DMS 273 (cell line): ENCODE measurements at regions not wholly inside any gene's neighbourhood (a gene's known extent, or its start where the extent isn't known, plus 50 kb on each side); places are given as distances from the start of the nearest gene placed in this dataset.
"Not testable (repeated sequence)": the region's sequence is repeated elsewhere in the genome, so short reads cannot be mapped to it uniquely, and the experiment has no call there.

ENCODE experiments used
- DNase-seq: peaks from one replicate; lab custom pipeline; 2025; ENCODE audit not compliant: unreplicated experiment; lab: John Stamatoyannopoulos, UW

- no peak for DNase-seq
Measured at GRCh38 chr12:33514893-33515292, 75.3 kb upstream of the SYT10 start.

GRCh38 chr12:33519566-33519965 is 79.9 kb upstream of the SYT10 start:
- no peak for DNase-seq

DNA sequence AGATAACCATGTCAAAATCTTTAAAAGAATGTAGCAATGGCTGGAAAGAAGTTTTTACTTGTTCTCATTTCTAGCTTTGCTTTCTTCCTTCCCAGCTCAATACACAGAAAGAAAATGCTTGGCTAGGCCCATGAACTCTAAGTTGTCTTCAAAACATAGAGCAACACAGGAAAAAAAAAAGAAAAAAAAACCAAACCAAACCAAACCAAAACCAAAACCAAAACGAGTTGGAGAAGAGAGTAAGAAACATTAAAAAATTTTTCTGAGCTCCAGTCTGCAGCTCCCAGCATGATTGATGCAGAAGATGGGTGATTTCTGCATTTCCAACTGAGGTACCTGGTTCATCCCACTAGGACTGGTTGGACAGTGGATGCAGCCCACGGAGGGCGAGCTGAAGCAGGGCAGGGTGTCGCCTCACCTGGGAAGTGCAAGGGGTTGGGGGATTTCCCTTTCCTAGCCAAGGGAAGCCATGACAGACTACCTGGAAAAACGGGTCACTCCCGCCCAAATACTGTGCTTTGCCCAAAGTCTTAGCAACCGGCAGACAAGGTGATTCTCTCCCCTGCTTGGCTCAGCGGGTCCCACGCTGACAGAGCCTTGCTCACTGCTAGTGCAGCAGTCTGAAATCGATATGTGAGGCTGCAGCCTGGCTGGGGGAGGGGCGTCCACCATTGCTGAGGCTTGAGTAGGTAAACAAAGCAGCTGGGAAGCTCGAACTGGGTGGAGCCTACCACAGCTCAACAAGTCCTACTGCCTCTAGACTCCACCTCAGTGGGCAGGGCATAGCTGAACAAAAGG is 81.1 kb upstream of the SYT10 start:
- DNase-seq: not testable (repeated sequence)

GRCh38 chr12:33529031-33529430 is 89.4 kb upstream of the SYT10 start:
- DNase-seq: no peak

GRCh38 chr12:33529810-33530209 is 90.2 kb upstream of the SYT10 start:
- no peak for DNase-seq

DNA sequence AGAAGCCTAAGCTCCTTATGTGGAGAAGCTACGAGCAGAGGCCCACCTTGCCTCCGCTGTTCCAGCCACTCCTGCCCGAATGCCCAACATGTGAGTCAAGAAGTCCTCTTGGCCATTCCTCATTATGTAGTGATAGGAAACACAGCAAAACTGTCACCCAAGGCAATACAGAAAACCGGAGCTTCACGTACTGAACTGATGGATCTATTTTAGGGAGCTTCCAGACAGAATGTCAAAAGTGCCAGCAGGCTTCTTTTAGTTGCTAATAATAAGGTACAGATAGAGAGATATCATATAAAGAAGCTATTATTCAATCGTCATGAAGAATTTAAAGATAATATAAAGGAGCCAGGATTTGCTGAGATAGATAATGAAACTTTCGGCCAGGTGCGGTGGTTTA is 91.6 kb upstream of the SYT10 start:
- DNase-seq: no peak

- no peak for DNase-seq
Measured at GRCh38 chr12:33533527-33533926, 93.9 kb upstream of the SYT10 start.

DNA sequence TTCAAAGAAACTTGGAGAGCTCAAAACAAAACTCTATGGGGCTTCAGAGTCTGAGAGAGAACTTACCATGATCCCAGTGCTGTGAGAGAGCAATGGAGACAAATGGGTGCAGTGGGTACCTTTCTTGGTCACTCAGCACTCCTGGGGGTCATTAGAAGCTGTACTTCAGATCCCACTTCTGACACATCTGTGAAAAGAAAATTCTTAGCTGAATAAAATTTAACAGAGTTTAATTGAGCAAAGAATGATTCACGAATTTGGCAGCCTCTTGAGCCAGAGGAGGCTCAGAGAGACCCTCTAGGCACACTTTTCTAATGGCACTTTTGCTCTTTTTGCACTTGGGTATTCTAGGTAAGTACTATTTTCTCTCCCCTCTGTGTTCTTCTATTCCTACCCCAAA is 96.8 kb upstream of the SYT10 start:
- DNase-seq: no peak

GRCh38 chr12:33546004-33546403 is 106.4 kb upstream of the SYT10 start:
- DNase-seq: no peak

- no peak for DNase-seq
Measured at GRCh38 chr12:33547084-33547483, 107.5 kb upstream of the SYT10 start.

DNA sequence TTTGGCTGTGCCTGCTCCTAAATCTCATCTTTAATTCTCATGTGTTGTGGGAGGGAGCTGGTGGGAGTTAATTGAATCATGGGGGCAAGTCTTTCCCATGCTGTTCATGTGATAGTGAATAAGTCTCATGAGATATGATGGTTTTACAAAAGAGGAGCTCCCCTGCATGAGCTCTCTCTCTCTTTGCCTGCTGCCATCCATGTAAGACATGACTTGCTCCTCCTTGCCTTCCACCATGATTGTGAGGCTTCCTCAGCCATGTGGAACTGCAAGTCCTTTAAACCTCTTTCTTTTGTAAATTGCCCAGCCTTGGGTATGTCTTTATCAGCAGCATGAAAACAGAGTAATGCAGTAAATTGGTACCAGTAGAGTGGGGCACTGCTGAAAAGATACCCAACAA is 110.6 kb upstream of the SYT10 start:
- DNase-seq: not testable (repeated sequence)

DNA sequence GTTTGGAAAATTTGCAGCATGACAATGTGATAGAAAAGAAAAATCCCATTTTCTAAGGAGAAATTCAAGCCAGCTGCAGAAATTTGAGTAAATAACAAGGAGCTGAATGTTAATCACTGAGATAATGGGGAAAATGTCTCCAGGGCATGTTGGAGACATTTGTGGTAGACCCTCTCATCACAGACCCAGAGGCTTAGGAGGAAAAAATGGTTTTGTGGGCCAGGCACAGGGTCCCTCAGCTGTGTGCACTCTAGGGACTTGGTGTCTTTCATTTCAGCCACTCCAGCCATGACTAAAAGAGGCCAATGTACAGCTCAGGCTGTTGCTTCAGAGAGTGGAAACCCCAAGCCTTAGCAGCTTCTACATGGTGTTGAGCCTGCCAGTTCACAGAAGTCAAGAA is 111.4 kb upstream of the SYT10 start:
- no peak for DNase-seq

- no peak for DNase-seq
Measured at GRCh38 chr12:33555128-33555527, 115.5 kb upstream of the SYT10 start.

DNA sequence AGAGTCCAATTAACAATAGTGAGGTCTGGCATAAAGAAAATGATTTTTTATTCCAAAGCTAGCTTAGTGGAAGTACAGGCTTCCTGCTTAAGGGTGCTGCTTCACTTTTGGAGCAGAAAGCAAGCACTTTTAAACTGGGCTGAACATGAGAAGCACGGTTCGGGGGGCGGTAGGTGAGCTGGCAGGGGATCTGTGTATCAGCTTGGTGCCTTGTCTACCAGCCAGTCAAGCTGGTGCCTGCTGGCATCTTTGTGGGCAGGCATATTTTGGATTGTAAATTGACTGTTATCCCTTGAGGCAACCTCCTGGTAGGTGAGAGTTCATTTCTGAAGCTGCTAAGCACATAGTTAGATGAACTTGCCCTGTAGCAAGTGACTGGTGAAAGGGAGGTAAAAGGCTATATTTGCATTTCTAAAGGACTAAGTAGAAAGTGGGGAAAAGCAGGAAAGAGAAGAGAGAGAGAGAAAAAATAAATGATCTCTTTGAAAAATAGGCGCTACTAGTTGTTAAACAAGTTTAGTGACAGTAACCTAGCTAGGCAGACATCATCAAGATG is 121.1 kb upstream of the SYT10 start:
- no peak for DNase-seq

DNA sequence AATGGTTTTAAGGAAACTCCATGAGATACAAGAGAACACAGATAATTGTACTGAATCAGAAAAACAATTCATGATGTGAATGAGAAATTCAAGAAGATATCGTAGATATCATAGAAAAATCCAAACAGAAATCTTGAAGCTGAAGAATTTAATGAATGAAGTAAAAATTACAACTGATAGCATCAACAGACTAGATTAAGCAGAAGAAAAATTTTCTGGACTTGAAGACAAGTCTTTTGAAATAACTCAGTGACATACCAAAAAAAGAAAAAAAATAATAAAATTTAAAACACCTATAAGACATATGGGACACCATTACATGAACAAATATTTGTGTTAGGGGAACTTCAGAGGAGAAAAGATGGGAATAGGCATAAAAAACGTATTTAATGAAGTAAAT is 122.8 kb upstream of the SYT10 start:
- DNase-seq: no peak

- DNase-seq: no peak
Measured at GRCh38 chr12:33566403-33566802, 126.8 kb upstream of the SYT10 start.

GRCh38 chr12:33575346-33575745 is 135.7 kb upstream of the SYT10 start:
- no peak for DNase-seq

- DNase-seq: no peak
Measured at GRCh38 chr12:33581613-33582122, 142.0 kb upstream of the SYT10 start.

- DNase-seq: no peak
Measured at GRCh38 chr12:33586576-33586975, 147.0 kb upstream of the SYT10 start.

DNA sequence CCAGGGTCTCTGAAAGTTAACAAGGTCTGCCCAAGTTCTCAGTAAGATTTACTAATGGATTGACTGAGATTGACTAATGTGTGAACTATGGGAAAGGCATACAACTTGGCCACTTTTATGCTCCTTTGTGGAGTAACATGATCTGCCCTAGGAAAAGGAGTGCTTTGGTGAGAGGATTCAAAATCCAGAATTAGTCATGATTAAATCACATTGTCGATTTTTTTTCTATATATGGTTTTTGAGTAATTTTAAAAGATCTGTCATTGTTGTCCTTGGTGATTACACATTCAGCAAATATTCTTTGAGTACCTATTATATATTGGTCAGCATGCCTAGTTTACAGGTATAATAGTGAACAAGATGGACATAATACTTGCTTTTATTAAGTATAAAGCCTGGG is 147.7 kb upstream of the SYT10 start:
- DNase-seq: no peak

DNA sequence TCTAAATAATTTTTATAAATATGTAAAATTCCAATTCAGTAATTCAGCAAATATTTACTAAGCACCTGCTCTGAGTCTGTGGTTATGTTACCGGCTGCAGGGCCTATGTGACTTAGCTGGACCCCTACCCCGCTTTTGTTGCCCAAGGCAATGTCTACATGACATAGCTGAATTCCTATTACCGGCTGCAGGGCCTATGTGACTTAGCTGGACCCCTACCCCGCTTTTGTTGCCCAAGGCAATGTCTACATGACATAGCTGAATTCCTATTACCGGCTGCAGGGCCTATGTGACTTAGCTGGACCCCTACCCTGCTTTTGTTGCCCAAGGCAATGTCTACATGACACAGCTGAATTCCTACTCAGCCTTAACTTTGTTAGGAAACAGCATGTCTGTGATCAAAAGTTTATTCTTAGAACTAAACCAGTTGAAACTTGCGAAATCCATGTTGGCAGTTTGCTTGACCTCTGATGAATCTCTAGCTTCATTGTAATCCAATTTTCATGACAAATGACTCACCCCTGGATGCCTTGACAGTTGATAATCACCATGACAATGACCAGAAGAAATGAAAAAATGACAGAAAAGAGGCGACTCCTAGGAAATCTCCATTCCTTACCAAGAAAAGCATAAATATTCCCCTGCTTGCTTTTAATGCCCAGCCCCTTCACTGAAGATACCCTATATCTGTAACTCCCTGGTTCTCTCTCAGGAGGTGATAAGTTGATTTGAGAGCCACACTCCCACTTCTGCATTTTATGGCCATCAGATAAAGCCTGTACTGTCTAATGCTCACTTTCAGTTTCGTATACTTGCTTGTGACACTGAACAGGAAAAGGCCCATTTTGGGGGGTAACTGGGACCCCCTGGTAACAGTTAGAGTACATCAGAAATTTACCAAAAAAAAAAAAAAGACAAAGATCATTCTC is 148.4 kb upstream of the SYT10 start:
- no peak for DNase-seq
